OCI-LY3 (cell line): ENCODE measurements at regions not wholly inside any gene's neighbourhood (a gene's known extent, or its start where the extent isn't known, plus 50 kb on each side); places are given as distances from the start of the nearest gene placed in this dataset.
"Not testable (repeated sequence)": the region's sequence is repeated elsewhere in the genome, so short reads cannot be mapped to it uniquely, and the experiment has no call there.

Experiments used
- H2AFZ ChIP-seq: fragments of 200-600, 300-600 bp; shearing (Covaris generic); 2 replicates; pipeline ENCODE4 v1.6.0; 2014; ENCODE audit warnings: antibody characterized with exemption, low read depth, low read length
- H3K27ac ChIP-seq: fragments of 200-600, 300-600 bp; sonication (generic); 2 replicates; pipeline ENCODE4 v1.5.1; 2014; ENCODE audit warnings: mild to moderate bottlenecking, low read length, moderate library complexity, mixed read lengths
- H3K27me3 ChIP-seq: fragments of 200-600, 300-600 bp; sonication (generic); 2 replicates; pipeline ENCODE4 v1.6.1; 2014; ENCODE audit warnings: low read depth, low read length, mixed read lengths
- H3K36me3 ChIP-seq: fragments of 200-600, 300-600 bp; sonication (generic); replicated peaks from 2 replicates; pipeline ENCODE3; 2014; ENCODE audit warnings: low read depth, low read length, mixed read lengths
- H3K4me1 ChIP-seq: fragments of 300-600, 200-600 bp; sonication (generic); 2 replicates; pipeline ENCODE4 v1.6.1; 2014; ENCODE audit warnings: low read length, mixed read lengths
- H3K4me2 ChIP-seq: fragments of 200-600, 300-600 bp; sonication (generic); 2 replicates; pipeline ENCODE4 v1.6.1; 2014; ENCODE audit warnings: low read length, mixed read lengths
- H3K4me3 ChIP-seq: fragments of 300-600, 200-600 bp; sonication (generic); 2 replicates; pipeline ENCODE4 v1.5.1; 2014; ENCODE audit warnings: antibody characterized with exemption, mild to moderate bottlenecking, low read length, moderate library complexity
- H3K79me2 ChIP-seq: fragments of 300-600, 200-600 bp; shearing (Covaris generic); 2 replicates; pipeline ENCODE4 v1.6.1; 2014; ENCODE audit warnings: mild to moderate bottlenecking, low read length, mixed read lengths
- H3K9ac ChIP-seq: fragments of 300-600, 200-600 bp; shearing (Covaris generic); 2 replicates; pipeline ENCODE4 v1.6.0; 2014; ENCODE audit warnings: mild to moderate bottlenecking, low read length, moderate library complexity
- H3K9me3 ChIP-seq: fragments of 200-600, 300-600 bp; shearing (Covaris generic); 2 replicates; pipeline ENCODE4 v1.6.1; 2014; ENCODE audit warnings: low read length, mixed read lengths; ENCODE audit not compliant: insufficient read depth
- H4K20me1 ChIP-seq: fragments of 200-600, 300-600 bp; sonication (generic); 2 replicates; pipeline ENCODE4 v1.6.1; 2016; ENCODE audit warnings: low read length, mixed read lengths; ENCODE audit not compliant: insufficient read depth
- EZH2phosphoT487 ChIP-seq: fragments of 200-600 bp; shearing (Covaris generic); IDR thresholded peaks from 2 replicates; pipeline ENCODE4 v1.6.1; 2018; ENCODE audit warnings: antibody characterized with exemption, mixed run types, low read depth
- TF ChIP-seq, protein P1 (sequence below): fragments of 200-600, 300-600 bp; sonication (generic); IDR thresholded peaks from 2 replicates; pipeline ENCODE4 v1.5.1; 2014; ENCODE audit warnings: antibody characterized with exemption, low read length, low read depth

DNA sequence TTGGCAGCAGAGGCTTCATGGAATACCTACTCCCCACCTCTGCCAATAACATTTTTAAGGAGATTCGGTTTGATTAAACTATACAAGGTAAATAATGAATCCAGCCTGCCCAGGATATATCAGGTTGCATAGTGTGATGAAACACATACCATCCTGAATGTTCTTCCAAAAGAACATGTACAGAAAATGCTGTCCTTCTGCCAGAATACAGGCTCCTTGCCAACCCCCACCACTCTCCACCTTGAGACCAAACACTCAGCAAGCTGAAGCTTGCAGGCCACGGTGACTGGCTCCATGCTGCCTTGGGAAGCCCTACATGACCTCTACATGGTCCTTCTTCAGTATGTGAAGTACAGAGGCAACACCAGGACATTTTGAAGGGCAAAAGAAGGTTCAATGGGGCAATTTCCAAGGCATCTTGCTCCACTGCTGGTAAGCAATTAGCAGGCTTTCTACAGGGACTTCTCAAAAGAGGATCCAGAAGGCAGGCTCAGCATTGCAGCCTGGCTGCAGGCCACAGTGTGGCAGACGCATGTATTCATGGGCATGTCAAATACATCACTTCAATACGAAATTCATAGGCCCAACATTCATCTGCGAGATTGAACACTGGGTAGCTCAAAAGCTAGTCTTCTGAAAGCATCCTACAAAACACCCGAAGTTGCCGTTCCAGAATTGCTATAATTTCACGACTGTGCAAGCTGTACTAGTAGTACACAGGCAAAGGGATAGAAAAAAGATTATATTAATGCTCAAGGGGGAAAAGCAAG lies 62.4 kb upstream of the SERP2 start:
- no peak overlapping the region for H2AFZ ChIP-seq
- no peaks in the 10 kb centered on the region; the same call in 1 of the 2 replicates for H3K4me1 ChIP-seq
- no peak overlapping the region for H3K27ac ChIP-seq
- no peaks in the 10 kb centered on the region for H3K79me2 ChIP-seq
- no peak overlapping the region for H3K4me2 ChIP-seq
- TF ChIP-seq, protein P1, sequence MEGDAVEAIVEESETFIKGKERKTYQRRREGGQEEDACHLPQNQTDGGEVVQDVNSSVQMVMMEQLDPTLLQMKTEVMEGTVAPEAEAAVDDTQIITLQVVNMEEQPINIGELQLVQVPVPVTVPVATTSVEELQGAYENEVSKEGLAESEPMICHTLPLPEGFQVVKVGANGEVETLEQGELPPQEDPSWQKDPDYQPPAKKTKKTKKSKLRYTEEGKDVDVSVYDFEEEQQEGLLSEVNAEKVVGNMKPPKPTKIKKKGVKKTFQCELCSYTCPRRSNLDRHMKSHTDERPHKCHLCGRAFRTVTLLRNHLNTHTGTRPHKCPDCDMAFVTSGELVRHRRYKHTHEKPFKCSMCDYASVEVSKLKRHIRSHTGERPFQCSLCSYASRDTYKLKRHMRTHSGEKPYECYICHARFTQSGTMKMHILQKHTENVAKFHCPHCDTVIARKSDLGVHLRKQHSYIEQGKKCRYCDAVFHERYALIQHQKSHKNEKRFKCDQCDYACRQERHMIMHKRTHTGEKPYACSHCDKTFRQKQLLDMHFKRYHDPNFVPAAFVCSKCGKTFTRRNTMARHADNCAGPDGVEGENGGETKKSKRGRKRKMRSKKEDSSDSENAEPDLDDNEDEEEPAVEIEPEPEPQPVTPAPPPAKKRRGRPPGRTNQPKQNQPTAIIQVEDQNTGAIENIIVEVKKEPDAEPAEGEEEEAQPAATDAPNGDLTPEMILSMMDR, result no peak
- TF ChIP-seq EZH2phosphoT487, result no peak
- no peaks in the 10 kb centered on the region for H4K20me1 ChIP-seq
- no peak overlapping the region for H3K9ac ChIP-seq
- no peaks in the 10 kb centered on the region for H3K9me3 ChIP-seq
- H3K4me3 ChIP-seq, result no peak overlapping the region
- no peaks in the 10 kb centered on the region for H3K36me3 ChIP-seq
- H3K27me3 ChIP-seq, result peaks cover 63% of the 10 kb centered on the region

DNA sequence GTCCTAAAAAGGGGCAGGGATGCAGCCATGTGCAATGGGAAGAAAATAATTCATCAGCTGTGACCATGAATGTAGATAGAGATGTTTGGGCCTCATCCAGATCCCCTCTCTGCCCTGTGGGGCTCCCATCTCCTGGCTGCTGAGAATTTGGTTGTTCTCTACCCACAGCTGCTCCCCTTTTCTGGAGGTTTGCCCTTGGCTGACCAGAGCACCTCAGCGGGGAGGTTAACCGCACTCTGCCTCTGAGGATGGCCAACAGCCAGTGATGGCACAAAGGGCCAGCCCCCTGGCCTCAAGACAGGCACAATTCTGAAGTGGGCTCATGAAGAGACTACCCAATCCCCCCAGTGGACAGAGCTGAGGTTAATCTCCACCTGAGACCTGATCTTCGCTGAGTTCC lies 61.5 kb upstream of the SERP2 start:
- Histone ChIP-seq H3K9me3 (no peaks in the 10 kb centered on the region), H3K79me2 (no peaks in the 10 kb centered on the region), H3K4me3 (no peak overlapping the region), H3K9ac (no peak overlapping the region), H3K4me2 (no peak overlapping the region), H3K27me3 (peaks cover 67% of the 10 kb centered on the region), H2AFZ (no peak overlapping the region), H3K36me3 (no peaks in the 10 kb centered on the region), H3K4me1 (no peaks in the 10 kb centered on the region; the same call in 1 of the 2 replicates), H4K20me1 (no peaks in the 10 kb centered on the region), H3K27ac (no peak overlapping the region)
- TF ChIP-seq EZH2phosphoT487, result no peak
- TF ChIP-seq, protein P1, result no peak

DNA sequence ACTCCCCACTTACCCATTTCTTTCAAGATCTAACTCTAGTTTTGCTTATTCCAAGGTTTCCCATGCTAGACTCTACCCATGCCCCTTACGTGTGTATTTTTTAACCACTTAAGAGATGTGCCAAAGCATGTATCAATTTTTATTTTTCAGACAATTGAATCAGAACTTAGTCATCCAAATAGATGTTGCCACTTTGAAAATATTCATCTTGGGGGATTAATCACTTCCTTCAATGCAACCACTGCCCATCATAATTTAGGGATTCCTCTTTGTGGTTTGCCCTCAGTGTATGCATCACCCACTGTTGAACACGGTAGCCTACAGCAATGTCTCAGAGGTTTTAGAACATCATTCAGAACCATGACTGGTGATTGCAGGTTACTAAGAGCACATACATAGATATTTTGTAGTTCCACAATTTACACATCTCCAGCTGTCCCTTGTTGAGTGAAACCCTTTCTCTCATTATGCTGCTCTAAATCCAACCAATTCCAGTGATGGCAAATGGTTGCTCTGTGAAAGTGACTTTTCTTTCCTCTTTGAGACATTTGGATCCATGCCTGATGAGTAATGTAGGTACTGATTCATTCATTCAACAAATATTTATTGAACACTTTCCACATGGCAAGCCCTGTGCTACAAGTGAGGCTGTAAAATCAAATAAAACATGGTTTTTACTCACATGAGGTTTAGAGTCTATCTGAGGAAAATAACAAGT lies 60.6 kb upstream of the SERP2 start:
- TF ChIP-seq, protein P1, result no peak
- no peak for TF ChIP-seq EZH2phosphoT487
- Histone ChIP-seq H3K27me3 (peaks cover 71% of the 10 kb centered on the region), H3K36me3 (no peaks in the 10 kb centered on the region), H3K4me1 (no peaks in the 10 kb centered on the region; the same call in 1 of the 2 replicates), H2AFZ (no peak overlapping the region), H3K4me2 (no peak overlapping the region), H3K27ac (no peak overlapping the region), H3K9ac (no peak overlapping the region), H3K79me2 (no peaks in the 10 kb centered on the region), H3K9me3 (no peaks in the 10 kb centered on the region), H3K4me3 (no peak overlapping the region), H4K20me1 (no peaks in the 10 kb centered on the region)

DNA sequence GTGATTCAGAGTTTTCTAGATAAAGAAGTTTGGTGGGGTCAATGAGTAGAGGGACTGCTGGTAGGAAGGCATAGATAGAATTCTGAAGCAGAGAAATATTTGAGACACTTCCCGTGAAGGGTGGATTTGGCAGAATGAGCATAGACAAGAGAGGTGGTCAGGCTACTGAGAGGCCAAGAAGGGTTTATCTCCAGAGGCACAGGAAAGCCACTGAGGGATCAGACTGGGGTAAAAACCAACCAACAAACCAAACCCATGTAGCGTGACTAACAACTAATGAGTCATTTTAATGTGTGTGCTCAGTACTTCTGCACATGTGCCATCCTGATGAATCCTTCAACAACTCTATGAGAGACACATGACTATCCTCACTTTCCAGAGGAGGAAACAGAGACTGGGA lies 60.0 kb upstream of the SERP2 start:
- no peaks in the 10 kb centered on the region; the same call in 1 of the 2 replicates for H3K4me1 ChIP-seq
- peaks cover 73% of the 10 kb centered on the region for H3K27me3 ChIP-seq
- no peaks in the 10 kb centered on the region for H3K79me2 ChIP-seq
- no peak overlapping the region for H3K4me3 ChIP-seq
- H4K20me1 ChIP-seq, result no peaks in the 10 kb centered on the region
- H2AFZ ChIP-seq, result no peak overlapping the region
- TF ChIP-seq EZH2phosphoT487, result no peak
- TF ChIP-seq, protein P1, result no peak
- no peaks in the 10 kb centered on the region for H3K9me3 ChIP-seq
- no peak overlapping the region for H3K9ac ChIP-seq
- H3K36me3 ChIP-seq, result no peaks in the 10 kb centered on the region
- no peak overlapping the region for H3K4me2 ChIP-seq
- no peak overlapping the region for H3K27ac ChIP-seq

DNA sequence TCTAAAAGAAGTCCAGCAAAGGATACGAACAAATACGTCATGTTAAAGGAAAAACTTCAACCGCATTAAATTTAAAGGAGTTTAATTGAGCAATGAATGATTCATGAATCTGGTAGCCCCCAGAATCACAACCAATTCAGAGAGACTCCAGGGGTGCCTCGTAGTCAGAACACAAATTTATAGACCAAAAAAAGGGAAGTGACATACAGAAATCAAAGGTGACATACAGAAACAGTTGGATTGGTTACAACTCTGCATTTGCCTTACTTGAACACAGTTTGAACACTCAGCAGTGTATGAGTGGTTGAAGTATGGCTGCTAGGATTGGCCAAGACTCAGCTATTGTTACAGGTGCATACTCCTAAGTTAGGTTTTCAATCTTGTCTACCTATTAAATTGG lies 59.5 kb upstream of the SERP2 start:
- not testable (repeated sequence) for H4K20me1 ChIP-seq, H3K27ac ChIP-seq, H3K4me2 ChIP-seq, H2AFZ ChIP-seq, H3K9ac ChIP-seq, H3K4me3 ChIP-seq, H3K9me3 ChIP-seq, H3K36me3 ChIP-seq, H3K79me2 ChIP-seq, H3K4me1 ChIP-seq
- H3K27me3 ChIP-seq, result peaks cover 68% of the 10 kb centered on the region
